RPMI7951 (cell line): ENCODE measurements at regions not wholly inside any gene's neighbourhood (a gene's known extent, or its start where the extent isn't known, plus 50 kb on each side); places are given as distances from the start of the nearest gene placed in this dataset.
A peak's percentile ranks its signal among the peaks of the same experiment; 100 is the strongest.

ENCODE experiments used
- DNase-seq: peaks from one replicate; pipeline ENCODE4 v3.0.0-alpha.2; 2012; ENCODE audit warnings: low read depth

DNA sequence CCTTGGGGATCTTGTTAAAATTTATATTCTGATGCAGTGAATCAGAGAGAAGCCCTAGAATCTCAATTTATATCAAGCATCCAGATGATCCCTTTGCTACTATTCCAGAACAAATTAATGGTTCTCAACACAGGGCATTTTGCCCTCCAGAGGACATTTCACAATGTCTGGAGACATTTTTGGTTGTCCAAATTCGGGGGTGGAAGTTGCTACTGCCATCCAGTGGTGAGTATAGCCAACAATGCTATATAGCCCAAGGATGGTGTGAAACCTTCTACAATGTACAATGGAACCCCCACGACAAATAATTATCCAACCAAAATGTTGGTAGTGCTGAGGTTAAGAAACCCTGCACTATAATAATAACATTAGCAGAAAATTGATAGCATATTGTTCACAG is 2440.0 kb downstream of the PCDH7 start:
- DNase-seq: no peak

DNA sequence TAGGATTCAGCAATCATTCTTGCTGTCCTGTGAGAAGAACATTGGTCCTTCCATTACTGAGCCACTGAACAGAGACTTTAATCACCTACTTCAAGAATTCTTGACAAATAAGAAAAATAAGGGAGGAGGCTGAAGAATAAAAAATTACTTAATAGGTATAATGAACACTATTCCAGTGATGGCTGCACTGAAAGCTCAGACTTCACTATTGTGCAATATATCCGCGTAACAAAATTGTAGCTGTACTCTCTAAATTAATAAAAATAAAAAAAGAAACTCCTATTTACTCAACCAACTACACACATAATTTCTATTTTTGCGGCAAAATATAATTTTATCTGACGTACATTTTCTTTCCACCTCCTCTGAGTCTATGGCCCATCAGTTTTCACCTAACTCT is 2441.0 kb downstream of the PCDH7 start:
- no peak for DNase-seq

DNA sequence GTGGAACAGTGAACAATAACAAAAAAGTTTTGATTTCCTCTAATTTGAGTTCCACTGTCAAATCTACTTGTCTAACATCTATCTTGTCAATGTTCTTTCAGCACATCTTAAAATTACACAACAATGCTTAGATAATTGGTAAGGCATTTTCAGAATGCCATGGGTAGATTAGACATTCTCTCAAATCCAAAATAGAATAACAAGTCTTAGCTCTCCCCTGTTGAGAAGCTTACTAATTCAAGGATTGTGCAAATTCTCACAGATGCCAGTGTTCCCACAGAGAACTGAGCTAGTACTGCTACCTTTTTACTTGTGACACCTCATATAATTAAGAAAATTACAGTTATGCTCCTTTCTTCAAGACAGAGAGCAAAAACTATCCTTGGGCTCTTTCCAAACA is 2442.0 kb downstream of the PCDH7 start:
- no peak for DNase-seq

DNA sequence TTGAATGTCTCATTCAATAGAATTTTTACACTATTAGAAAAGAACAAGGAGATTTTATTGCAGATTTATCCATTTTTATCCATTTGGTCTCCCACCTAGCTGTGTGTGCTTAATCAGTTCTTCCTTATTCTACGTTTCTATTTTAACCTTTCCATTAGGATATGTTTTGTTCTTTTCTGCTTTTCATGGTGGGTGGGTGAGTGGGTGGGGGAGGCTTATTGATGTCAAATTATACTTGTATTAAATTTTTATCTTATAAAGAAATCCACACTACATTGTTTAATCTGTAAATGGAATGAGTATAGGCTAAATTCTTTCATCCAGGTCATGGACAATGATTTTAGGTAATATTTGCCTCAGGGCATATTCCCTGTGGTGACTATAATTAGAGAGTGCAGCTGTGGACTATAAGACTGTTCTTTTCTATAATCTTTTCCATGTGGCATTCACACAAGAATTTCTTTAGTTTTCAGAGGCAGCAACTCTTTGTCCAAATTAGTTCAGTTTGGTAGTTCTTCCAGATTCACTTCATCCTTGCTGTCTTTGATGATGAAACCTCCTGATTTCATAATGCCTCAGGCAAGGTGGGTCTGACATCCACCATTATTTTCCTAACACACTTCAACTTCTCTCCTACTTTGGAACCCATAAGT is 2451.8 kb downstream of the PCDH7 start:
- no peak for DNase-seq

DNA sequence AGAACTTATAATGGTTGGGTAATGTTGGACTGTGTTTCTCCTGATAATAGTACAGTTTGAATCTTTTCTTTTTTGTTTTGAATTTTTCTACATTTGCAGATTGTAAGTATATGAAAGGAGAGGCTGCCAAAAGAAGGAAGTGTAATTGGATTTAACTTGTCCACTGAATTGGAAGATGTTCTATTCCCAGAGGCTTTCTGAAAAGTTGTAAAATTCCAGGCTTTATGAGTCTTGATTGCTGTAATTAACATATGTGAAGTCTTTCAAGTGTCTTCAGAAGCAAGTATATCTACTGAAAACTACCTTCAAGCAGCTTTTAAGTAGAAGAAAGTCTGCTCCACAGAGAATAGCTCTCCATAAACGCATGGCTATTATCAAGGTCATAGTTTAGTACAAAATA is 2456.4 kb downstream of the PCDH7 start:
- no peak for DNase-seq

DNA sequence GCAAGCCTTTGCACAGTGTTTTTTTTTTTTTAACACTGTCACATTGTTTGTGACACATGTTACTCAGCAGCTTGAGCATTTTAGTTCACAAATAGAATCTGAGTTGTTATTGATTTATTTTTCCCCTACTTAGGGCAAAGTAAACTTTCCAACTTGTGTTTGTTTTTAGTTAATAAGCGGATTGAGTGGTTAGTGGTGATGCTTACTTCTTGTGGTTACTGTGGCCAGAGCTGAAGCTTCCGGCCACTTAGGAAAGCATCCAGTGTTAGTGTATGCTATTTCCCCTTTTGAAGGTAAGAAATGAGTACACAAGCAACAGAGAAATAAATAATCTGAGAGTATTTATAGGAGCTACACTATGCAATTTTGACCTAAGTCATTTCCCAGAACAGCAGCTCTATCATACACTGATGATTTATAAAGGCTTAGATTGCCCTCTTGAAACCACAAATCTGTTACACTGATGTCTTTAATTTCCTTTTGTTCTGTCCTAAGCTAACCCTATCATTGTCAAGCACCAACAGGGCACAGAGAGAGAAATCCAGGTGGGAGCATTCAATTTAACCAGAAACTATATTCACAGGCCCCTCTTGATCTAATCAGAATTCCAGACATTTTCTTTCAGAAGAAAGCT is 2464.6 kb downstream of the PCDH7 start:
- peak; percentile 3 for DNase-seq

DNA sequence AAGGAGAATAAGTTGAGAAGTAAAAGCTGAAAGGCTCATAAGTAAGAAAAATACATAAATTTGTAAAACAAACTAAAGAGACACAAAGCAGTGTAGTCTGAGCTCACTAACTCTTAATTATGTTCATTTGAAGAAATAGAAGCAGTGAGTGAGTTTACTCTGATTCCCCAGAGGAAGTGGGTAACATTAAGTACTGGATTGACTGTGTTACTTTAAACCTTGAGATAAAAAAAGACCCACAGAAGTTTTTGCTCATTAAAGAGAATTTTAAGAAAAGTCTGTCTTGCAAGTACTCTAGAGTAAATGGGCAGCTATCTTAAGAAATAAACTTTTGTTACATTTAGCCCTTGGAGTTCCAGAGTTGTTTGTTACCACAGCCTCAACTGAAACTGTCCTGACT is 2466.9 kb downstream of the PCDH7 start:
- no peak for DNase-seq

DNA sequence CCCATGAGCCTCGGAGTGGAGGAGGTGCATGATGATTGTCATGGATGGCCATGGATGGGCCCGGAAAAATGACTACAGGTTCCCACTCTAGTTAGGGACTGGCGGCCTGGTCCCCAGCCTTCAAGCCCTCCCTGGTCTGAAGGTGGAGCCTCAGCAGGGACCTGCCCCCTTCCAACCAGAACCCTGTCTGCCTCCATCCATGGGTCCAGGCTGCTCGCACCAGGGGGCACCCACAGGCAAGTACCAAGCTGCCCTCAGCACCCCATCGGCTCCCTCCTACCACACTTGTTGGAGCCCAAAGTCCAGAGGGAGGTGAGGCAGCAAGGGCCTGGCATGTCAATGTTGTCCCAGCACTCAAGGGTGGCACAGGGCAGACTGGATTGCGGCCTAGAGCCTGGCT is 2468.6 kb downstream of the PCDH7 start:
- no peak for DNase-seq

DNA sequence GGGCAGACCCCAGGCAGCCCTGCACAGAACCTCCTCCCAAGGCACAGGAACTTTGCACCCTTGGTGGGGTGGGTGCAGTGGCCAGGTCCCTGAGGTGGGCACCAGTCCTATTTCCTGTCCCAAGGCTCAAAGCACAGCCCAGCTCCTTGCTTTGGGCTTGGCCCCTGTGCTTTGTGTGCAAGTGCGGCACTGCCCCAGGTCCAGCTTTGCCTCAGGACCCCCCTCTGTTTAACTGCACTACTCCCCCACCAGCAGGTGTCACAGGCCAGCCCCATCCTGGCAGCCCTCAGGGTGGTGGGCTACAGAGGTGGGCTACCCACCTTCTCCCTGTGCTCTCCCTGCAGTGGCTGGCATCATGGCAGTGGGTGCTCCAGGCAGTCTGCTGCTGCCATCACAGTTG is 2469.0 kb downstream of the PCDH7 start:
- DNase-seq: no peak

DNA sequence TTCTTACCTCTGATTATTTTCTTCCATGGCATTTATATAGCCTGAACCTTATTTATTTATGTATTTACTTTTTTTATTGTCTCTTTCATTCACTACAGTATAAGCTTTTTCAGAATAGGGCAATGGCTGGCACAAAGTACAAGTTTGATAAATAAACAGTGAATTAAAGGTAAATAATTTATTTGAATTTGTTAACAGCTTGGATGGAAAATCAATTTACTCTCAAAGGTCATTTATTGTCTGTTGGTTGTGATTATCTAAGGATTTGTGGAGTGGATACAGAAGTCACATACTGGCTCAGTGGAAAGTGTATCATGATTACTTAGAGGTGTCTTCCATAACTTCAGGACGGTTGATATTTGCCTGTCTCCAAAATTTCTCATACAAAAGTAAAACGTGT is 2472.9 kb downstream of the PCDH7 start:
- no peak for DNase-seq

DNA sequence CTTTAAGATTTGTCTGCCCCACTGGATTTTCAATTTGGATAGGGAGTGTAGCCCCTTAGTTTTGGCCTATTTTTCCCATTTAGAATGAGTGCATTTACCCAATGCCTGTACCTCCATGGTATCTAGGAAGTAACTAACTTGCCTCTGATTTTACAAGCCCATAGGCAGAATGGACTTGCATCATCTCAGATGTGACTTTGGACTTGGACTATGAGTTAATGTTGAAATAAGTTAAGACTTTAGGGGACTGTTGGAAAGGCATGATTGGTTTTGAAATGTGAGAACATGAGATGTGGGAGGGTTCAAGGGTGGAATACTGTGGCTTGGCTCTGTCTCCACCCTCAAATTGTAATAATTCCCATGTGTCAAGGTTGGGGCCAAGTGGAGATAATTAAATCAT is 2480.2 kb downstream of the PCDH7 start:
- DNase-seq: no peak

DNA sequence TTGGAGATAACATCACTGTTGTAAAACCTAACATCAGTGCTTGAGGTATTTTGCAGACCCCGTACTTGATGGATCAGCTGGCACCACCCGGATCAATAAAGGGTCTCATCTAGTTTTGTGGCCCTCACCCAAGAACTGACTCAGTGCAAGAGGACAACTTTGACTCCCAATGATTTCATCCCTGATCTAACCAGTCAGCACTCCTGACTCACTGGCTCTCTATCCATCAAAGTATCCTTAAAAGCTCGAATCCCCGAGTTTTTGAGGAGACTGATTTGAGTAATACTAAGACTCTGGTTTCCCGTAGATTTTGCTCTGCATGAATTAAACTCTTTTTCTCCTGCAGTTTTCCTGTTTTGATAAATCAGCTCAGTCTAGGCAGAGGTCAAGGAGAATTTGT is 2498.1 kb downstream of the PCDH7 start:
- no peak for DNase-seq

DNA sequence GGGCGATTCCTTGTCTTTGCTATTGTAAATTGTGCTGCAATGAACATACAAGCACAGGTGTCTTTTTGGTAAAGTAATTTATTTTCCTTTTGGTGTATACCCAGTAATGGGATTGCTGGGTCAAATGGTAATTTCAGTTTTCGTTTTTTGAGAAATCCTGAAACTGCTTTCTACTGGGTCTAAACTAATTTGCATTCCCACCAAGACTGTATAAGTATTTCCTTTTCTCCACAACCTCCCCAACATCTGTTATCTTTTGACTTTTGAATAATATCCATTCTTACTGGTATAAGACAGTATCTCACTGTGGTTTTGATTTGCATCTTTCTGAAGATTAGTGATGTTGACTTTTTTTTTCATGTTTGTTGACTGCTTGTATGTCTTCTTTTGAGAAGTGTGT is 2506.0 kb downstream of the PCDH7 start:
- DNase-seq: no peak

DNA sequence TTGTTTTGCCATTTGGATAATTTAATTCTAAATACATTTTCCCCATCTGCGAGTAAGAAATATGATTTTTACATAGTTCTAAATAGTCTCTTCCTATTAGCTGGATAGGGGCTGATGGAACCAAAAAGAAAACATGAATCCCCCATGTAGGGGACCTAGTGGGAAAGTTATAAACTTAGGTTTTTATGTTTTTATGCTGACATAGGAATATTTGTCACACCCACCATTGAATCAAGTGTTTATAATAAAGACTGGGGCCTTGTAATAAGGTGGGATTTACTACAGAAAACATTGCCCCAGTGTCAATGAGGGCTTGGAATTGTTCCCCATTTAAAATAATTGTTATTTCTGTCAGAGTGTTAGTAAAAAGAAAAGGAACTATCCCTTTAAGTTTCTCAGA is 2506.6 kb downstream of the PCDH7 start:
- no peak for DNase-seq

DNA sequence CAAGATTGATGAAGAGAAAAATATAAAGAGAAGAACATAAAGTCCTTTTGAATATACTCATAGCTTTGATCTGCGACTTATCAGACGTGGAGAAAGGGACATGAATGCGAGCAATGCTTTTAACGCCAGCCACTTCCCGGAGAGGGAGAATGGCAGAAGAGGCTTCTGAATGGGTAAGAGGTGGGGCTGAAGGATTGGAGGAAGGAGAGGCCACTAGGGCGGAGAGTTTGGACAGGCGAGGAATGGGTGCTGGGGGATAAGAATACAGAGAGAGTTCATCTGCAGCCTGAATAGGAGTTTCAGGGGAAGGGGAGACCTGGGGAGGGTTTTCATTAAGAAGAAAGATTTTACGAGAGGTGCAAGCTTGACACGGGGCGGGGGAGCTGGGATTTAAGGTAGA is 2534.9 kb downstream of the PCDH7 start:
- no peak for DNase-seq

DNA sequence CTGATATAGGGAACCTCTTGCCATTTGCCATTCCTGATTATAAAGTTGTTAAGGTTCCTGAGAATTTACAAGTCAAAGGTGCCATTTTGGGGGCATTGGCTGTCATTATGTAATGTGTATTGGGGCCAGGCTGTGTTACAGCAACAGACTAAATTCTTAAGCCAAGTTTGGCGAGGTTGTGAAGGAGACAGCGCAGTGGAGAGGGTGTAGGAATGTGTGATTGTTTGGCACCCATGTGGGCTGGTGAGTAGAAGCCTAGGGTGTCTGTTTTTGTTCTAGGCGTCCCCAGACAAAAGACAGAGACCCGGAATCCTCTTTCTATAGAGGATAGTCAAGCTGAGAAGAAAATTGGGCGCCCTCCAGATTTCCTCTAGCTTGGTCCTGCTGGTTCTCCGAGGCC is 2535.3 kb downstream of the PCDH7 start:
- no peak for DNase-seq

DNA sequence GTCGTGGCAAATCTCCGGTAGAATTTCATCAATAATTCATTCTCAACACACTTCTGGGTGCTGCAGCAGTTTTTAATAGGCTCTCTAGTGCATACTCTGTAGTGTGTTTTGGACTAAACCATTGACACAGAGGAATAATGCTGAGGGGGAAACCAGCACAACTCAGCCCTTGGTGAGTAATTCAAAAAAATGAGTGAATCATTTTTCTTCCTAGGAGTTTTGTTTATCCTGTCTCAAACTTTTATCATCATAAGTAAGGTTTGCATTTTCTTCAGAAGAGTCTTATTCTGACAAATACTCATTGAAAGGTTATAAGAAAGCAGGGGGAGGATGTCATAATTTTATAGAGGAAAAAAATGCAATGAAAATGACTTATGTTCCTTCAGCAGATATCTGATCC is 2542.7 kb downstream of the PCDH7 start:
- DNase-seq: no peak

DNA sequence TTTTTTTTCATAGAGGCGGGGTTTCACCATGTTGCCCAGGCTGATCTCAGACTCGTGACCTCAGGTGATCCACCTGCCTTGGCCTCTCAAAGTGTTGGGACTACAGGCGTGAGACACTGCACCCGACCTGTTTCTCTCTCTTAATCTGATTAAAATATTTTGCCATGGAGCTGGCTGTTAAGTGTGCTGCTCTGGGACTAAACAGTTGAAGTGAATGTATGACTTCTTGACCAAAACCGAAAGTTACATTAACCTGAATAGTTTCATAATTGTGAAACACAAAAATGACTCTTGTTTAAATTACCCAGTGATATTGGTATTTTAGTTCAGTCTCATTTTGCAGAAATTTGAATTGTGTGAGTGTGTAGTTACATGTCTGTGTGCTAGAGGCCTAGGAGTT is 2548.6 kb downstream of the PCDH7 start:
- no peak for DNase-seq

DNA sequence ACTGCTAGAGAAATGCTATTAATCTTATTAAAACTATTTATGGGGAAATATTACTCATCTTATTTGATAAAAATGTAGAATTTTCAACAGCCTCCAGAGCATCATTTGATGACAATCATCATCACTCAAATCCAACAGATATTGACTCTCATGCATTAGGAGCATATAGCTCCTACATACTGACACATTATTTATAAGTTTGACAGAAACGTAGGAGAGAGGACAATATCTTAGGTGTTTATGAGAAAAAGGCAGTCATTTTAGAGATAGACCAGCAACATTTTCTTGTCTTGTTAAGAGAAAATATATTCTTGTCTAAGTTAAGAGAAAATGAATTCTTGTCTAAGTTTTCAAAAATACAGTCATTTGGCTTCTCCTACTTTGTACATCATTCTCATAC is 2550.2 kb downstream of the PCDH7 start:
- no peak for DNase-seq

DNA sequence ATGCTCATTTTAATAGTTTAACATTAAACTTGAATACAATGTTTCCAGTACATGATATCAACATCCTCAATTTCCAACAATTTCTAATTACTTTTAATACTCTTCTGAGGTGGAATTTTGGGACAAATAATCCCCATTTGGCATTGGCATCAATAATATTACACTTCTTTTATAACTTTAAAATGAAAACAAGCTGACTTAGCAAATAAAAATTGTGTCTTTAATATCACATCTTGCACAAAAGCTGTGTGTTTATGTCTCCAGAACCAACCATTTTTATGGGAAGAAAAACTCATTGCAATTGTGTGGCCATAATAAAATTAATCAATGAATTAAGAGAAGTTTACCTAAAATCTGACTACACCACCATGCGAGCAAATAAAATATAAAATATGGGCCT is 2552.6 kb downstream of the PCDH7 start:
- DNase-seq: no peak

DNA sequence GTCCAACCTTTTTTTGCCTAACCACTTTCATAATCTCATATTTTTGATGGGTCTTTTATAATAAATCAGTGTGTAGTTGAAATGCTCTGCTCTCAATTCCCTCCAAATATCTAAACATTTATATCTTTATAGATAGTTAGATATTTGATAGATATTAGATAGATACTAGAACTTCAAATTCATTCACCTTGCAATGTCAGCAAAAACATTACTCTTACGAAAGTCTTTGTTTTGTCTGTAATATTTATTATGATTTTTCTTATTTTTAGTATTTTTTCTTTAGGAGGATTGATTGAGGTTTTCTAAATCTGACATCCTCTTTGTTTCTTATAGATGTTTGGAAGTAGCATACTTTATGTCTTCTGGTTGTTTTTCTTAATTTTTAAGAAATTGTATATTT is 2563.6 kb downstream of the PCDH7 start:
- no peak for DNase-seq

DNA sequence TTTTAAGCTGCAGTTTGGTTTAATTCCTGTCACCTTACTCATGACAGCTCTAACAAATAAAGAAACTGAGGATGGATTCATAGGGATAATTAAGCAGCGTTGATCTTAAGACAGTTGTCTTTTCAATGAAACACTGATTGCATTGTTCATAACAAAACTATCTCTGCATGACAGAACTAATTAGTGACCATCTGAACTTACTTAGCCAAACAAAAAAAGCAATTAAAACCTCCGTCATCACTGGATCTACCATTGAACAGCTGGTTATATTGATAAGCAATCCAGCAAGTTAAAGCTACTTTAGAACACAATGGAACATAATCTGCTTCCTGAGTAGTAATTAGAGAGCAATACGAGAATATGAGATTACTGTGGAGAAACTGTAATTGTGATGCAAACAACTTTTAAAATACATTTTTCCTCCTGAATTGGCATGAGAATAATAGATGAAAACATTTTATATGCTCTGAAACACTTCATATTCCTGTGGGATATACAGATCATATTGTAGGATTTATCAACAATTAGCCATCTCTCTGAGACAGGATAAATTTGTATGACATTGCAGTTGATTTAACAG is 2576.8 kb downstream of the PCDH7 start:
- DNase-seq: no peak

DNA sequence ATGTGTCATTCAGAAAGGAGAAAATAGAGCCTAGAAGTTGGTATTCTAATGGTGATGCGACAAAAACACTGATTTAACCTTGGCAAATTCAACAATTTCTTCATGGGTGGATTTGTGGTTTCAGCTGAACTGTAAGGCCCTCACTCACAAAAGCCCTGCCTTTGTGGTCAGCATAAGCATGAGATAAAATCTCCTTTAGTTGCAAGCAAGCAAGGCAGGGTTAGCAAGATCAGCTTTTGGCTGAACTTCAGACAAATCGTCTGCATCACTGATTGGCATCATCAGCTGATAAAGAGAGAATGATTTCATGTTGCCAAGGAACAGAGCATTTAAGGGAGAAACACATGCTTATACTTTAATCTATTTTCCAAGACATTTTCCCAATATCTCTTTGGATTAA is 2582.2 kb downstream of the PCDH7 start:
- peak; percentile 42 for DNase-seq

DNA sequence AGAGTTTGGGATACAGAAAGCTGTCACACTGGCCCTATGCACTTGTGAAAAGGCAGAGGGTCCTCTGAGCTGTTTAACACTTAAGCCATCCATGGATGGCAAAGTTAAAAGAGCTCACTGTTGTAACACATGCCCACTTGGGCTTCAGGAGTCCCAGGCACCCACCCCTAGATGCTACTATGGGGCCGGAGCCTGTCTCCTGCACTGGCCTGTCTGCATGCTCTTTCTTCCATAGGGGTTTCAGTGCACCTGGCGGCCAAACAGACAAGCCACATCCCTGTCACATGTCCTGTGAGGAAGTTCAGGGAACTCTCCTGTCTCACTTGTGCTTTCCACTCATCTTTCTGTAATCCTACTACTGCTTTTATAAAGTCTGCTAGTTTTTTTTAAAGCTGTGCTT is 2586.0 kb downstream of the PCDH7 start:
- no peak for DNase-seq
